ENCODE measurements at regions not wholly inside any gene's neighbourhood (a gene's known extent, or its start where the extent isn't known, plus 50 kb on each side); places are given as distances from the start of the nearest gene placed in this dataset.

DNA sequence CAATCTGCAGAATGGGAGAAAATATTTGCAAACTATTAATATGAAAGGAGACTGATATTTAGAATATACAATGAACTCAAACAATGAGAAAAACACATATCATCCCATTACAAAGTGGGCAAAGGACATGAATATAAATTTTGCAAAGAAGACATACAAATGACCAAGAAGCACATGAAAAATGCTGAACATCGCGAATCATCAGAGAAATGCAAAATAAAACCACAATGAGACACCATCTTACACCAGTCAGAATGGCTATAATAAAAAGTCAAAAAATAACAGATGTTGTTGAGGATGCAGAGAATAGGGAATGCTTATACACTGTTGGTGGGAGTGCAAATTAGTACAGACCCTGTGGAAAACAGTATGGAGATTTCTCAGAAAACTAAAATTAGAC lies 83.6 kb downstream of the RAP2B start:
- ChIA-PET POLR2A (no interaction called here), CTCF (no interaction called here)
- TF ChIP-seq ESRRA (IDR thresholded peaks at IDR 0.05; ENCODE audit: borderline replicate concordance, low read length) (no peak), HOXA7 (CRISPR knock-in tag; IDR thresholded peaks at IDR 0.05) (no peak), FOSL2 (IDR thresholded peaks at IDR 0.05) (no peak), FOSL2 (CRISPR knock-in tag; IDR thresholded peaks at IDR 0.05) (no peak), CBX8 (IDR thresholded peaks at IDR 0.05) (no peak), CEBPB (IDR thresholded peaks at IDR 0.05) (no peak), PBX3 (IDR thresholded peaks at IDR 0.05) (no peak), ZSCAN20 (CRISPR knock-in tag; IDR thresholded peaks at IDR 0.05) (no peak), GATA3 (IDR thresholded peaks at IDR 0.05; ENCODE audit: borderline replicate concordance) (no peak)
- TF ChIP-seq, protein P1, sequence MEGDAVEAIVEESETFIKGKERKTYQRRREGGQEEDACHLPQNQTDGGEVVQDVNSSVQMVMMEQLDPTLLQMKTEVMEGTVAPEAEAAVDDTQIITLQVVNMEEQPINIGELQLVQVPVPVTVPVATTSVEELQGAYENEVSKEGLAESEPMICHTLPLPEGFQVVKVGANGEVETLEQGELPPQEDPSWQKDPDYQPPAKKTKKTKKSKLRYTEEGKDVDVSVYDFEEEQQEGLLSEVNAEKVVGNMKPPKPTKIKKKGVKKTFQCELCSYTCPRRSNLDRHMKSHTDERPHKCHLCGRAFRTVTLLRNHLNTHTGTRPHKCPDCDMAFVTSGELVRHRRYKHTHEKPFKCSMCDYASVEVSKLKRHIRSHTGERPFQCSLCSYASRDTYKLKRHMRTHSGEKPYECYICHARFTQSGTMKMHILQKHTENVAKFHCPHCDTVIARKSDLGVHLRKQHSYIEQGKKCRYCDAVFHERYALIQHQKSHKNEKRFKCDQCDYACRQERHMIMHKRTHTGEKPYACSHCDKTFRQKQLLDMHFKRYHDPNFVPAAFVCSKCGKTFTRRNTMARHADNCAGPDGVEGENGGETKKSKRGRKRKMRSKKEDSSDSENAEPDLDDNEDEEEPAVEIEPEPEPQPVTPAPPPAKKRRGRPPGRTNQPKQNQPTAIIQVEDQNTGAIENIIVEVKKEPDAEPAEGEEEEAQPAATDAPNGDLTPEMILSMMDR (IDR thresholded peaks at IDR 0.05) = no peak
- Histone ChIP-seq H3K9me3 (peaks cover 7% of the 10 kb centered on the region; the same call in 1 of the 3 replicates), H3K4me3 (no peak overlapping the region), H3K4me1 (no peaks in the 10 kb centered on the region), H3K4me2 (no peak overlapping the region), H3K27ac (no peak overlapping the region)
- DNase-seq (ENCODE audit: low read depth in 1 of 2, low spot score in 1 of 2) (no peak), ATAC-seq (no peak), FAIRE-seq (no peak)
- WGBS (ENCODE audit: missing lambda C conversion rate) = 88% methylated on average over 2 of the region's 2 CpGs

DNA sequence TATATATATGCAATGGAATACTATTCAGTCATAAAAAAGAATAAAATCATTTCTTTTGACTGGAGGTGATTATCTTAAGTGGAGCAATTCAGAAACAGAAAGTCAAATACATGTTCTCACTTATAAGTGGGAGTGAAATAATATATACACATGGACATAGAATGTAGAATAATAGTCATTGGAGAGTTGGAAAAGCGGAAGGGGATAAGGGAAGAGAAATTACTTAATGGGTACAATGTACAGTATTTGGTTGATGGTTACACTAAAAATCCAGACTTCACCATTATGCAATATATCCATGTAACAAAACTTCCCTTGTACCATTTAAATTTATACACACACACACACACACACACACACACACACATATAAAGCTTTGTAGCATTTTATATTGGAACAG lies 84.3 kb downstream of the RAP2B start:
- Histone ChIP-seq H3K9me3 (peaks cover 7% of the 10 kb centered on the region; the same call in 1 of the 3 replicates), H3K4me3 (no peak overlapping the region), H3K4me2 (no peak overlapping the region), H3K27ac (no peak overlapping the region), H3K4me1 (no peaks in the 10 kb centered on the region)
- FAIRE-seq = no peak
- DNase-seq (ENCODE audit: low read depth in 1 of 2, low spot score in 1 of 2) = no peak
- ATAC-seq = no peak
- no peak for TF ChIP-seq HOXB5 (CRISPR knock-in tag; IDR thresholded peaks at IDR 0.05)
- no peak for TF ChIP-seq CHD4 (IDR thresholded peaks at IDR 0.05; ENCODE audit: borderline replicate concordance)
- no peak for TF ChIP-seq NR3C1 (IDR thresholded peaks at IDR 0.05)
- TF ChIP-seq ZFP36 (IDR thresholded peaks at IDR 0.05; ENCODE audit: borderline replicate concordance, partially characterized antibody) = no peak
- no peak for TF ChIP-seq ZNF302 (CRISPR knock-in tag; IDR thresholded peaks at IDR 0.05)
- TF ChIP-seq GATA3 (IDR thresholded peaks at IDR 0.05; ENCODE audit: borderline replicate concordance) = no peak
- TF ChIP-seq, protein P2, sequence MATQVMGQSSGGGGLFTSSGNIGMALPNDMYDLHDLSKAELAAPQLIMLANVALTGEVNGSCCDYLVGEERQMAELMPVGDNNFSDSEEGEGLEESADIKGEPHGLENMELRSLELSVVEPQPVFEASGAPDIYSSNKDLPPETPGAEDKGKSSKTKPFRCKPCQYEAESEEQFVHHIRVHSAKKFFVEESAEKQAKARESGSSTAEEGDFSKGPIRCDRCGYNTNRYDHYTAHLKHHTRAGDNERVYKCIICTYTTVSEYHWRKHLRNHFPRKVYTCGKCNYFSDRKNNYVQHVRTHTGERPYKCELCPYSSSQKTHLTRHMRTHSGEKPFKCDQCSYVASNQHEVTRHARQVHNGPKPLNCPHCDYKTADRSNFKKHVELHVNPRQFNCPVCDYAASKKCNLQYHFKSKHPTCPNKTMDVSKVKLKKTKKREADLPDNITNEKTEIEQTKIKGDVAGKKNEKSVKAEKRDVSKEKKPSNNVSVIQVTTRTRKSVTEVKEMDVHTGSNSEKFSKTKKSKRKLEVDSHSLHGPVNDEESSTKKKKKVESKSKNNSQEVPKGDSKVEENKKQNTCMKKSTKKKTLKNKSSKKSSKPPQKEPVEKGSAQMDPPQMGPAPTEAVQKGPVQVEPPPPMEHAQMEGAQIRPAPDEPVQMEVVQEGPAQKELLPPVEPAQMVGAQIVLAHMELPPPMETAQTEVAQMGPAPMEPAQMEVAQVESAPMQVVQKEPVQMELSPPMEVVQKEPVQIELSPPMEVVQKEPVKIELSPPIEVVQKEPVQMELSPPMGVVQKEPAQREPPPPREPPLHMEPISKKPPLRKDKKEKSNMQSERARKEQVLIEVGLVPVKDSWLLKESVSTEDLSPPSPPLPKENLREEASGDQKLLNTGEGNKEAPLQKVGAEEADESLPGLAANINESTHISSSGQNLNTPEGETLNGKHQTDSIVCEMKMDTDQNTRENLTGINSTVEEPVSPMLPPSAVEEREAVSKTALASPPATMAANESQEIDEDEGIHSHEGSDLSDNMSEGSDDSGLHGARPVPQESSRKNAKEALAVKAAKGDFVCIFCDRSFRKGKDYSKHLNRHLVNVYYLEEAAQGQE (IDR thresholded peaks at IDR 0.05) = no peak
- TF ChIP-seq RARB (CRISPR knock-in tag; IDR thresholded peaks at IDR 0.05) = no peak
- no peak for TF ChIP-seq HOXA7 (CRISPR knock-in tag; IDR thresholded peaks at IDR 0.05)
- TF ChIP-seq CBX8 (IDR thresholded peaks at IDR 0.05) = no peak
- no peak for TF ChIP-seq SMC3 (IDR thresholded peaks at IDR 0.05)
- TF ChIP-seq FOSB (CRISPR knock-in tag; IDR thresholded peaks at IDR 0.05) = no peak
- TF ChIP-seq, protein P3, sequence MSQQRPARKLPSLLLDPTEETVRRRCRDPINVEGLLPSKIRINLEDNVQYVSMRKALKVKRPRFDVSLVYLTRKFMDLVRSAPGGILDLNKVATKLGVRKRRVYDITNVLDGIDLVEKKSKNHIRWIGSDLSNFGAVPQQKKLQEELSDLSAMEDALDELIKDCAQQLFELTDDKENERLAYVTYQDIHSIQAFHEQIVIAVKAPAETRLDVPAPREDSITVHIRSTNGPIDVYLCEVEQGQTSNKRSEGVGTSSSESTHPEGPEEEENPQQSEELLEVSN (IDR thresholded peaks at IDR 0.05; ENCODE audit: borderline replicate concordance, low read depth) = no peak
- TF ChIP-seq BCL3 (IDR thresholded peaks at IDR 0.05) = no peak
- no peak for TF ChIP-seq POLR2AphosphoS2 (conservative IDR thresholded peaks at IDR 0.05; ENCODE audit: low read length)
- no peak for TF ChIP-seq FOSL2 (IDR thresholded peaks at IDR 0.05)
- TF ChIP-seq FOSL2 (CRISPR knock-in tag; IDR thresholded peaks at IDR 0.05) = no peak
- no peak for TF ChIP-seq RNF2 (IDR thresholded peaks at IDR 0.05; ENCODE audit: borderline replicate concordance, low read depth)
- CTCF ChIA-PET = no interaction called here
- 98% methylated on average over 1 of the region's 1 CpG for WGBS (ENCODE audit: missing lambda C conversion rate)
- POLR2A ChIA-PET = no interaction called here

Measured in A549 (cell line).